ENCODE measurements at regions not wholly inside any gene's neighbourhood (a gene's known extent, or its start where the extent isn't known, plus 50 kb on each side); places are given as distances from the start of the nearest gene placed in this dataset.

GRCh38 chr2:155431004-155431507 is 732.6 kb downstream of the KCNJ3 start:
- TF ChIP-seq, protein P1, sequence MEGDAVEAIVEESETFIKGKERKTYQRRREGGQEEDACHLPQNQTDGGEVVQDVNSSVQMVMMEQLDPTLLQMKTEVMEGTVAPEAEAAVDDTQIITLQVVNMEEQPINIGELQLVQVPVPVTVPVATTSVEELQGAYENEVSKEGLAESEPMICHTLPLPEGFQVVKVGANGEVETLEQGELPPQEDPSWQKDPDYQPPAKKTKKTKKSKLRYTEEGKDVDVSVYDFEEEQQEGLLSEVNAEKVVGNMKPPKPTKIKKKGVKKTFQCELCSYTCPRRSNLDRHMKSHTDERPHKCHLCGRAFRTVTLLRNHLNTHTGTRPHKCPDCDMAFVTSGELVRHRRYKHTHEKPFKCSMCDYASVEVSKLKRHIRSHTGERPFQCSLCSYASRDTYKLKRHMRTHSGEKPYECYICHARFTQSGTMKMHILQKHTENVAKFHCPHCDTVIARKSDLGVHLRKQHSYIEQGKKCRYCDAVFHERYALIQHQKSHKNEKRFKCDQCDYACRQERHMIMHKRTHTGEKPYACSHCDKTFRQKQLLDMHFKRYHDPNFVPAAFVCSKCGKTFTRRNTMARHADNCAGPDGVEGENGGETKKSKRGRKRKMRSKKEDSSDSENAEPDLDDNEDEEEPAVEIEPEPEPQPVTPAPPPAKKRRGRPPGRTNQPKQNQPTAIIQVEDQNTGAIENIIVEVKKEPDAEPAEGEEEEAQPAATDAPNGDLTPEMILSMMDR (IDR thresholded peaks at IDR 0.05; ENCODE audit: insufficient read depth, low read length, poor library complexity, severe bottlenecking) = no peak
- no peak overlapping the region for H3K4me3 ChIP-seq (ENCODE audit: low read depth, low read length)
- DNase-seq (ENCODE audit: low read depth) = no peak
- no peaks in the 10 kb centered on the region for H3K27me3 ChIP-seq (ENCODE audit: control insufficient read depth, insufficient read depth, low read length)
- no peaks in the 10 kb centered on the region for H3K36me3 ChIP-seq (ENCODE audit: control insufficient read depth, insufficient read depth, low read length)

- Histone ChIP-seq H3K27me3 (ENCODE audit: control insufficient read depth, insufficient read depth, low read length) (no peaks in the 10 kb centered on the region), H3K36me3 (ENCODE audit: control insufficient read depth, insufficient read depth, low read length) (no peaks in the 10 kb centered on the region), H3K4me3 (ENCODE audit: low read depth, low read length) (no peak overlapping the region)
- TF ChIP-seq, protein P1 (IDR thresholded peaks at IDR 0.05; ENCODE audit: insufficient read depth, low read length, poor library complexity, severe bottlenecking) = no peak
- DNase-seq (ENCODE audit: low read depth) = no peak
These were observed 729.0 kb downstream of the KCNJ3 start for GRCh38 chr2:155427470-155427869.

DNA sequence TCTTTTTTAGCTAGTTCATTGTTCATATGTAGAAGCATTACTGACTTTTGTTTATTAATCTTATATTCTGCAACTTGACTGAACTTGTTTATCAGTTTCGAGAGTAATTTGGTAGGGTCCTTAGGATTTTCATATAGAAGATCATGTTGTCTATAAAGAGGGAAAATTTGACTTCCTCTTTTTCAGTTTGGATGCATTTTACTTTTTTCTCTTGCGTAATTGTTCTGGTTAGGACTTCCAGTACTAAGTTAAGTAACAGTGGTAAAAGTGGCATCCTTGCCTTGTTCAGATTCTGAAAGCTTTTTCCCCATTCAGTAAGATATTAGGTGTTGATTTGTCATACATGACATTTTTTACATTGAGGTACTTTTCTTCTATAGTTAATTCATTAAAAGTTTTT is 726.0 kb downstream of the KCNJ3 start:
- no peak for DNase-seq (ENCODE audit: low read depth)
- H3K36me3 ChIP-seq (ENCODE audit: control insufficient read depth, insufficient read depth, low read length) = no peaks in the 10 kb centered on the region
- no peak overlapping the region for H3K4me3 ChIP-seq (ENCODE audit: low read depth, low read length)
- H3K27me3 ChIP-seq (ENCODE audit: control insufficient read depth, insufficient read depth, low read length) = no peaks in the 10 kb centered on the region
- TF ChIP-seq, protein P1 (IDR thresholded peaks at IDR 0.05; ENCODE audit: insufficient read depth, low read length, poor library complexity, severe bottlenecking) = no peak

DNA sequence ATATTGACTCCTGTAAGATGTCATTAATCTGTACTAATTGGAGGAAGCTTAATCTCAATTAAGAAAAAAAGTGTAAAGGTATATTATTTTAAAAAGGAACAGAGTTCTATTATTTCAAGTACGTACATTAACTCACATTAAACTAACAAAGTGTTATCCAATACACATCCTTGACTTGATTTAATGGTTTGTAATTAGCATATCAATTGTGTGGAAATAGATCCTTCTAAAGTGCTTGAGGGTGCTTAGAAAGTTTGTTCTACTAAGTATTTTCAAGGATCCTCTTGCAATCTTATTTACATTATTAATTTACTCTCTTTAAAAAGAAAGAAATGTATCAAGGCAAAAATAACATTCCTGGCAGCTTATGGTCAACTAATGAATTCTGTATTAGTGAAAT is 720.3 kb downstream of the KCNJ3 start:
- Histone ChIP-seq H3K36me3 (ENCODE audit: control insufficient read depth, insufficient read depth, low read length) (no peaks in the 10 kb centered on the region), H3K4me3 (ENCODE audit: low read depth, low read length) (no peak overlapping the region)

DNA sequence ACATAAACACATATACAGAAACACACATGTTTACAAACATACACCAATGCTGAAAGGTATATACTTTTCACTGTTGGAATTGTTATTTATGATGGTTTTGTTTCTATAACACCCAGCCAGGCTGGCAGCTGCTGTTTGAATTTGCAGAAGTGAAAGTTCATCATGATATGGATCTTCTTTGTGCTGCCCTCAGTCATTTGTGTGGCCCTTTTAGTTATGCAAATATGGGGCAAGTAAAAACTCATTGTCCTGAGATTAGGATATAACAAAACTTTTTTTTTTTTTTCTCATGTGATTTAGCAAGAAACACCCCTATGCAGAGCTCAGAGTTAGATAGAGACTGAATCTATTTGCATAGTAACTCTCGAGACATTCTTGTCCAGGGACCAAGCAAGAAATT is 714.1 kb downstream of the KCNJ3 start:
- TF ChIP-seq, protein P1 (IDR thresholded peaks at IDR 0.05; ENCODE audit: insufficient read depth, low read length, poor library complexity, severe bottlenecking) = no peak
- Histone ChIP-seq H3K4me3 (ENCODE audit: low read depth, low read length) (no peak overlapping the region), H3K36me3 (ENCODE audit: control insufficient read depth, insufficient read depth, low read length) (no peaks in the 10 kb centered on the region), H3K27me3 (ENCODE audit: control insufficient read depth, insufficient read depth, low read length) (no peaks in the 10 kb centered on the region)
- DNase-seq (ENCODE audit: low read depth) = no peak

More for the DNA sequence above, 720.3 kb downstream of the KCNJ3 start:
- no peak for DNase-seq (ENCODE audit: low read depth)
- H3K27me3 ChIP-seq (ENCODE audit: control insufficient read depth, insufficient read depth, low read length) = no peaks in the 10 kb centered on the region
- TF ChIP-seq, protein P1 (IDR thresholded peaks at IDR 0.05; ENCODE audit: insufficient read depth, low read length, poor library complexity, severe bottlenecking) = no peak

DNA sequence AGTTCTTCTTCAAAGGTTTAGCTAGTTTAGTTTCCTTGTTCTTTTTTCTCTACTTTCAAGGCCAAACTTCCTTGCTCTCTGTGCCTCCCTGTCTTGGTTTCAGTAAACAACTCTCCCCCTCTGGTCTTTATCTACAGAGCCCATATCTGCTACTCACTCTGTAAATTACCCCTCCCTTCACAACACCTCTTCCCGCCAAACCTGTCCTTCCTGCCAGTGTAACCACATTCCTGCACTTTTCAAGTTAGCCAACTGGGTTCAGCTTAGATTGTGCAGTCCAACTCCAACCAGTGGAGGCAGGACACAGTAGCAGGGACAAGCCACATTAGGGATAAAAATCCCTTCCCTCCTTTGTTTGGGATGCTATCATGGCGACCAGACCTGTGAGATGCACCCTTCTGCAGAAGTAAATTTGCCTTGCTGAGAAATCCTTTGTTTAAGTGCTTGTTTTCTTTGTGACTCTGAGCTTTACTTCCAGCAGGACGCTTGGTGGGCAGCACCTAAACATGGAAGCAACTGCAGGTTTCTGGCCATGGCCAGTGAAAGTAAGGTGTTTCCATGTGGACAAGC is 706.0 kb downstream of the KCNJ3 start:
- TF ChIP-seq, protein P1 (IDR thresholded peaks at IDR 0.05; ENCODE audit: insufficient read depth, low read length, poor library complexity, severe bottlenecking) = no peak

More for the DNA sequence above, 706.0 kb downstream of the KCNJ3 start:
- H3K4me3 ChIP-seq (ENCODE audit: low read depth, low read length) = no peak overlapping the region
- no peaks in the 10 kb centered on the region for H3K27me3 ChIP-seq (ENCODE audit: control insufficient read depth, insufficient read depth, low read length)
- no peak for DNase-seq (ENCODE audit: low read depth)
- H3K36me3 ChIP-seq (ENCODE audit: control insufficient read depth, insufficient read depth, low read length) = no peaks in the 10 kb centered on the region
